ENCODE measurements at regions not wholly inside any gene's neighbourhood (a gene's known extent, or its start where the extent isn't known, plus 50 kb on each side); places are given as distances from the start of the nearest gene placed in this dataset.

- DNase-seq (ENCODE audit: low spot score): no peak
Observed at GRCh38 chr11:21825127-21825526, 367.8 kb upstream of the ANO5 start.

GRCh38 chr11:21838427-21838826, 354.5 kb upstream of the ANO5 start:
- DNase-seq (ENCODE audit: low spot score): no peak

GRCh38 chr11:21839796-21840195, 353.1 kb upstream of the ANO5 start:
- DNase-seq (ENCODE audit: low spot score): no peak

GRCh38 chr11:21861314-21861713, 331.6 kb upstream of the ANO5 start:
- DNase-seq (ENCODE audit: low spot score): no peak

GRCh38 chr11:21865541-21865940, 327.3 kb upstream of the ANO5 start:
- no peak for DNase-seq (ENCODE audit: low spot score)

- no peak for DNase-seq (ENCODE audit: low spot score)
Observed at GRCh38 chr11:21866781-21867180, 326.1 kb upstream of the ANO5 start.

- DNase-seq (ENCODE audit: low spot score): no peak
Observed at GRCh38 chr11:21877151-21877550, 315.7 kb upstream of the ANO5 start.

GRCh38 chr11:21883354-21883753, 309.5 kb upstream of the ANO5 start:
- DNase-seq (ENCODE audit: low spot score): no peak

- DNase-seq (ENCODE audit: low spot score): no peak
Observed at GRCh38 chr11:21888814-21889213, 304.1 kb upstream of the ANO5 start.

GRCh38 chr11:21892736-21893564, 299.9 kb upstream of the ANO5 start:
- no peak for DNase-seq (ENCODE audit: low spot score)

GRCh38 chr11:21893565-21893867, 299.4 kb upstream of the ANO5 start:
- DNase-seq (ENCODE audit: low spot score): no peak

- no peak for DNase-seq (ENCODE audit: low spot score)
Observed at GRCh38 chr11:21894492-21894891, 298.4 kb upstream of the ANO5 start.

GRCh38 chr11:21895686-21896085, 297.2 kb upstream of the ANO5 start:
- DNase-seq (ENCODE audit: low spot score): no peak

- DNase-seq (ENCODE audit: low spot score): no peak
Observed at GRCh38 chr11:21896216-21896615, 296.7 kb upstream of the ANO5 start.

GRCh38 chr11:21896746-21897602, 295.9 kb upstream of the ANO5 start:
- no peak for DNase-seq (ENCODE audit: low spot score)

GRCh38 chr11:21897752-21898151, 295.1 kb upstream of the ANO5 start:
- DNase-seq (ENCODE audit: low spot score): no peak

- DNase-seq (ENCODE audit: low spot score): no peak
Observed at GRCh38 chr11:21908211-21908610, 284.7 kb upstream of the ANO5 start.

GRCh38 chr11:21909145-21909544, 283.7 kb upstream of the ANO5 start:
- DNase-seq (ENCODE audit: low spot score): no peak

GRCh38 chr11:21911061-21911460, 281.8 kb upstream of the ANO5 start:
- DNase-seq (ENCODE audit: low spot score): no peak

- DNase-seq (ENCODE audit: low spot score): no peak
Observed at GRCh38 chr11:21912285-21912684, 280.6 kb upstream of the ANO5 start.

- no peak for DNase-seq (ENCODE audit: low spot score)
Observed at GRCh38 chr11:21921151-21921550, 271.7 kb upstream of the ANO5 start.

GRCh38 chr11:21924262-21924661, 268.6 kb upstream of the ANO5 start:
- DNase-seq (ENCODE audit: low spot score): no peak

- DNase-seq (ENCODE audit: low spot score): no peak
Observed at GRCh38 chr11:21927628-21928027, 265.3 kb upstream of the ANO5 start.
